ENCODE measurements at regions not wholly inside any gene's neighbourhood (a gene's known extent, or its start where the extent isn't known, plus 50 kb on each side); places are given as distances from the start of the nearest gene placed in this dataset.

DNA sequence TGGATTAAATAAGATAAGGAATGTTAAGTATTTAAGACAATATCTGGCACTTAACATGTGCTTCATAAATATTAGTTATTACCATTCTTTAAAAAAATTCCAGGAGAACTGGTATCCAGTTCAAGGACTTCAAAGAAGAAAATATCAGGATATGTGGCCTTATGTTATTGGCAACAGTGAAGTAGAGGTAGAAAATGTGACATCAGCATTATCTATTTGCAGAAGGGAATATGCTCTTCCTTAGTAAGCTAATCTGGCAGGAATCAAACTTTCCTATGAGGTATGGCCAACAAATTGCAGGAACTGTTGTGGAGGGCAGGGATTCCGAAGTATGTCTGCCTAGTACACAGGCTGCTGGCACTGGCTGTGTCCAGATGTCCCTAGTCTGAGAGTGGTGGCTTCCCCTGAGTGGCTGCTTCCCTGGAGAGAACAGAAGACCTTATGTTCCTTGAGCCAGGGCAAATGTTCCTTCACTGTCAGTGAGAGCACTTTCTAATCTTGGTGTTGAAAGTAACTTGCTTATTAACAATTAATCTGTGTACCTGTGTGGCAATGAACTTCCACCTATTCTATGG lies 351.7 kb upstream of the THRB start:
- no peak for TF ChIP-seq KDM1A (IDR thresholded peaks at IDR 0.05)
- no peak for TF ChIP-seq STAT5B (CRISPR knock-in tag; IDR thresholded peaks at IDR 0.05)
- no peak for TF ChIP-seq ZNF263 (CRISPR knock-in tag; IDR thresholded peaks at IDR 0.05; ENCODE audit: borderline replicate concordance)
- no peak for TF ChIP-seq TEAD4 (IDR thresholded peaks at IDR 0.05; ENCODE audit: low read length)
- TF ChIP-seq TEAD4 (CRISPR knock-in tag; IDR thresholded peaks at IDR 0.05; ENCODE audit: borderline replicate concordance): no peak
- TF ChIP-seq SMARCC2 (IDR thresholded peaks at IDR 0.05; ENCODE audit: low read depth): no peak
- no peak for TF ChIP-seq THRB (CRISPR knock-in tag; conservative IDR thresholded peaks at IDR 0.05)
- TF ChIP-seq YY1 (IDR thresholded peaks at IDR 0.05; ENCODE audit: borderline replicate concordance in 1 of 3, control insufficient read depth in 1 of 3, extremely low read depth in 1 of 3, insufficient read depth in 3 of 3, insufficient read length in 1 of 3, insufficient replicate concordance in 2 of 3, low read depth in 1 of 3, low read length in 2 of 3): no peak
- TF ChIP-seq EZH2 (IDR thresholded peaks at IDR 0.05; ENCODE audit: borderline replicate concordance, low read depth, low read length): no peak
- no peak for TF ChIP-seq CTCF (IDR thresholded peaks at IDR 0.05 in 2 of 3, conservative IDR thresholded peaks at IDR 0.05 in 1 of 3; ENCODE audit: insufficient read depth in 2 of 3, low read depth in 1 of 3, low read length in 3 of 3)
- TF ChIP-seq FOXM1 (IDR thresholded peaks at IDR 0.05; ENCODE audit: low read depth): no peak
- TF ChIP-seq FOXM1 (CRISPR knock-in tag; IDR thresholded peaks at IDR 0.05; ENCODE audit: low read depth): no peak
- no peak for TF ChIP-seq STAG1 (CRISPR knock-in tag; IDR thresholded peaks at IDR 0.05; ENCODE audit: borderline replicate concordance)
- no peak for TF ChIP-seq CREB3L1 (IDR thresholded peaks at IDR 0.05; ENCODE audit: borderline replicate concordance, low read depth)
- TF ChIP-seq POLR2A (conservative IDR thresholded peaks at IDR 0.05): no peak

Measured in K562 (cell line).